GM18867 (cell line): ENCODE measurements at regions not wholly inside any gene's neighbourhood (a gene's known extent, or its start where the extent isn't known, plus 50 kb on each side); places are given as distances from the start of the nearest gene placed in this dataset.
"Not testable (repeated sequence)": the region's sequence is repeated elsewhere in the genome, so short reads cannot be mapped to it uniquely, and the experiment has no call there.

Experiments
- ATAC-seq: cut with Tn5 transposase; IDR thresholded peaks from one replicate; pipeline ENCODE4 v1.9.1; 2021; ENCODE audit warnings: mild to moderate bottlenecking, moderate library complexity; ENCODE audit not compliant: unreplicated experiment

DNA sequence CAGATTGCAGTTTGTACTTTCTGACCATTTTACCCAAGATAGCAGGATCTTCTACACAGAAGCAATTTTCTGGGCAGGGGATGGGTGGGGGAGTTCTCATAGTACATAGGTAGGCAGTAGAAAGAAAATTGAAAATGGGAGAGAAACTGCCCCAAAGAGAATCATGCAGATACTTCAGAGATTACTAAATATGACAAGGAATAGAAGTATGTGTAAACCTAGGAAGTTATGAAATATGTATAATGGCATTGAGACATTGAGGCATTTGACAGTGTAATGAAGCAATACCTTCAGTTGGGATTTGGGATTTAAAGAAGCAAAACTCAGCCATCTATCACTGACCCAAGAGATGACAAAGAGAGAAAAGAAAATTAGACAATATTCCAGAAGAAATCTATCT lies 233.0 kb downstream of the PTN start:
- no peak for ATAC-seq

DNA sequence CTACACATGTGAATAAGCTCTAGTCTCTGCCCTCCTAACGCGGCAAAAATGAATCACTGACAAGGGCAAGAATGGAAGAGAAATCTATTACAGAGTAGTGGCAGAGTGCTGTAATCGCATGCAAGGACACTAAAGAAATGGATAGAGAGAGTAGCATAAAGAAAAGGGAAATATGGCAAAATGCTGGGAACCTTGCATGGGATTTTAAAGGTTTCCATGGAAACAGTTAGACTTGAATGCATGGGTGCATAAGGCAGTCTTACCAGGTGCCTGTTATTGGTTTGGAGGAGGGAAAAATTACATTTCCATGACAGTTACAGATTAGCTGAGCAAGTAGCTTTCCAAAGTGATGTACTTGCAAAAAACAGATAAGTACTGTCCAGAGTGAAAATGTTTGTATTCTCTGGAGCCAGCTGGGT lies 233.4 kb downstream of the PTN start:
- ATAC-seq, result no peak

DNA sequence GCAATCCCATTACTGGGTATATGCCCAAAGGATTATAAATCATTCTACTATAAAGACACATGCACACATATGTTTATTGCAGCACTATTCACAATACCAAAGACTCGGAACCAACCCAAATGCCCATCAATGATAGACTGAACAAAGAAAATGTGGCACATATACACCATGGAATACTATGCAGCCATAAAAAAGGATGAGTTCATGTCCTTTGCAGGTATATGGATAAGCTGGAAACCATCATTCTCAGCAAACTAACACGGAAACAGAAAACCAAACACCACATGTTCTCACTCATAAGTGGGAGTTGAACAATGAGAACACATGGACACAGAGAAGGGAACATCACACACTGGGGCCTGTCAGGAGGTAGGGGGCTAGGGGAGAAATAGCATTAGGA lies 235.7 kb downstream of the PTN start:
- not testable (repeated sequence) for ATAC-seq

DNA sequence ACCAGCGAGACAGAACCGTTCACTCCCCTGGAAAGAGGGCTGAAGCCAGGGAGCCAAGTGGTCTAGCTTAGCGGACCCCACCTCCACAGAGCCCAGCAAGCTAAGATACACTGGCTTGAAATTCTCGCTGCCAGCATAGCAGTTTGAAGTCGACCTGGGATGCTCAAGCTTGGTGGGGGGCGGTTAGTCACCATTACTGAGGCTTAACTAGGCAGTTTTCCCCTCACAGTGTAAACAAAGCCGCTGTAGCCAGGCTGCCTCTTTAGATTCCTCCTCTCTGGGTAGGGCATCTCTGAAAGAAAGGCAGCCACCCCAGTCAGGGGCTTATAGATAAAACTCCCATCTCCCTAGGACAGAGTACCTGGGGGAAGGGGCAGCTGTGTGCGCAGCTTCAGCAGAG lies 235.1 kb downstream of the CHRM2 start:
- not testable (repeated sequence) for ATAC-seq

DNA sequence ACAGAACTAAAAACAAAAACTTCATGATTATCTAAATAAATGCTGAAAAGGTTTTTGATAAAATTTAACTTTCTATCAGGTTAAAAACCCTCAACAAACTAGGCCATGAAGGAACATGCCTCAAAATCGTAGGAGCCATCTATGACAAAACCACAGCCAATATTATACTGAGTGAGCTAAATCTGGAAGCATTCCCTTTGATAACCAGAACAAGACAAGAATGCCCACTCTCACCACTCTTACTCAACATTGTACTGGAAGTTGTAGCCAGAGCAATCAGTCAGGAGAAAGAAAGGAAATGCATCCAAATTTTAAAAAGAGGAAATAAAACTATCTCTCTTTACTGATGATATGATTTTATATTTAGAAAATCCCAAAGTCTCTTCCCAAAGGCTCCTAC lies 228.7 kb downstream of the CHRM2 start:
- no peak for ATAC-seq

DNA sequence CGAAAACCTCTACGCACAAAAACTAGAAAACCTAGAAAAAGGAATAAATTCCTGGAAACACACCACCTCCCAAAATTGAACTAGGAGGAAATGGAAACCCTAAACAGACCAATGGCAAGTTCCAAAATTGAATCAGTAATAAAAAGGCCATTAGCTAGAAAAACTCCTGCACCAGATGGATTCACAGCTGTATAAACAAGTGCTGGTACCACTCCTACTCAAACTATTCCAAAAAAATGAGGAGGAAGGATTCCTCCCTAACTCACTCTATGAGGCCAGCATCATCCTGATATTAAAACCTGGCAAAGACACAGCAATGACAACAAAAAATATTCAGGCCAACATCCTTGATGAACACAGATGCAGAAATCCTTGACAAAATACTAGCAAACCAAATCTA lies 228.2 kb downstream of the CHRM2 start:
- ATAC-seq, result no peak

DNA sequence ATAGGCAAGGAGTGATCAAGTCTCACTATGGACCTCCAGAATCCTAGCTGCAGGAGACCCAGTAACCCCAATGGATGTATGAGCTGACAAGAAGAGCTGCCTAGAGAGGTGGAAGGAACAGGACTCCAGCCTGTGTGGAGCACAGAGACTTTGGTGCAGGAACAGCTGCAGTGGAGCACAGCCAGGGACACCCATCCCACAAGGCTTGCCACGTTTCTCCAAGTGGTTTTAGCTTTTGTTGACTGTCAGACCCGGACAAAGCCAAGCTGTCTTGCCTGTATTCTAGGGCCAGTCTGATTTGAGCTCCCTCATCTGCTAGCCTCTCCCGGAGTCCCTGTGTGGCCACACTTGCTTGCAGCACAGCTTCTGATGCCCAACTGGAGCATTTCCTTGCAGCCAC lies 224.7 kb downstream of the CHRM2 start:
- no peak for ATAC-seq

DNA sequence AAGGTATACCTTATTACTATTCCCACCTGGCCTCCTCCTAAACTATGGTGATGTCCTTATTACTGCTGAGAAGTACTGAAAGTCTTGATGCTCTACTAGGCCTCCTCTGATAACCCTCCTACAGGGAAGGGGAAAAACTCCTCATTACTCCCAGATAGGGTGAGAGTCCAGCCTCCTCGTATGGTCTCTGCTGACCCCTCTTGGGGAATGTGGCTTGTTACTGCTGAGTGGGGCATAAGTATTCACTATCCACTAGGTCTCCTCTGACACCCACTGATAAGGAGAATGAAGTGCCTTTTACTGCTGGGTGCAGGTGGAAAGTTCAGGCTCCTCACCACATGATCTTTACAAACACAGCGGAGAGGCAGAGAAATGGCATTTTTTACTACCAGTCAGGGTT lies 222.9 kb downstream of the CHRM2 start:
- ATAC-seq, result no peak

DNA sequence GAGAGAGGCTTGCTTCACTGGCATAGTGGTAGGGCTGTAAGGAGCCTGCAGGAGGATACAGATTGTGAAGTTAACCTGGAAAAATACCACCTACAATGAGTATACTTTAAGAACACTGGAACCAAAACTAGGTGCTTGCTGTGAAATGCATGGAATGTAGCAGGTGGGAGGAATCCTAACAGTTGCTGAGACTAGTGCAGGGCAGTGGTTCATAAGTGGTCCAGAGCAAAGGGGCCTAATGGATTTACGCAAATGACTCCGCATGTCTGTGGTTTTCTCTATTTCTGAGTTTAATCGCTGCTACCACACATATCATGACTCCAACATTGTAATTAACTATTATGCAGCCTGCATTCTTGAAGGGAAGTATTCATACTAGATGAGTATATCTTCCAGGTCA lies 218.4 kb downstream of the CHRM2 start:
- ATAC-seq, result no peak

DNA sequence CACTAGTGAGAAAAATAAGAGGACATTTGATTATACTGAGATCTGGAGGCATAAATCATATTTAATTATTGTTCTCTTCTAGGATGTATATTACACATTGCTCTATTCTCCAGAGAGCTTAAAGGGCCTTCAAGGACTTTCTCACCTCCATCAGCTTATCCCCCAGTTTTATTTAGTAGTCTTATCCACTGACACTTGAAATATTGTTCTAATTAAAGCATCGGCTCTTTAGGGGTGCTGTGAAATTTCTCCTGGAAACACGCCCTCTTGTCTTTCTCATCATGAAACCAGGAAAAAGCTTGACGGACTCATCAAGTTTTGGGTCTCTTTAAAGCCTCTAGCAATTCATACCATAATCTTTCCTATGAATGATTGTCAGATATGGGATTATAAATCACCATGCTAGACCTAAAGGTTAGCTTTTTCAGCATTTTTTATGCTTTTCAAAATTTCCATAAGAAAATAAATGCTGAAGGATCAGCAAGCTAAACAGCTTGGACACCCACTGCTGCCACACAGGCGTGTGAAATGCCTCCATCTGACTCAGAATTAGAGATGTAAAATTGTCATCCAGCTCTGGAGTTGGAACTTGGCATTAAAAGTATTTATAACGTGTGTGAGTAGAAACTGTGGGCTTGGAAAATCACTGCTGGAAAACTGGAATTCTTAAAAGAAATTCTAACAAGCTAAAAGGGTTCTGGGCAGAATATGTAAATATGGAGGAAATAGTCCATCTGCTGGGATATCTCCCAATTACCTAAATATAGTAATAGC lies 216.3 kb downstream of the CHRM2 start:
- no peak for ATAC-seq

DNA sequence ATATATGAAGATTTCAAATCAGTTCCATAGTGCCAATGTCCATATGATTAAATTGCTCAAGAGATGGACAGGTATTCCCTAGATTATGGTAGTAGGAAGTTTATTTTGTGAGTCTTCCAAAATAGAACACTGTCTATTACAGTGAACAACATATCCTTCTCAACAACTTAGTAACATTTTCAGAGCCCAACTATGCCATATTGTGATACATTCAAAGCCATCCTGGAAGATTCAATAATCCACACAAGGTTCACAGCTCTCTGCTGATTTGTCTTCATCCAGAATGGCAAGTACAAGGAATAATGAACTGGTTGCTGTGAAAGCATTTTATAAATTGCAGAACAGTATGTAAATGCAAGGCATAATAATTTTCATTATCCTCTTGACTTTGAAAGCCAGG lies 213.9 kb downstream of the CHRM2 start:
- ATAC-seq, result no peak

DNA sequence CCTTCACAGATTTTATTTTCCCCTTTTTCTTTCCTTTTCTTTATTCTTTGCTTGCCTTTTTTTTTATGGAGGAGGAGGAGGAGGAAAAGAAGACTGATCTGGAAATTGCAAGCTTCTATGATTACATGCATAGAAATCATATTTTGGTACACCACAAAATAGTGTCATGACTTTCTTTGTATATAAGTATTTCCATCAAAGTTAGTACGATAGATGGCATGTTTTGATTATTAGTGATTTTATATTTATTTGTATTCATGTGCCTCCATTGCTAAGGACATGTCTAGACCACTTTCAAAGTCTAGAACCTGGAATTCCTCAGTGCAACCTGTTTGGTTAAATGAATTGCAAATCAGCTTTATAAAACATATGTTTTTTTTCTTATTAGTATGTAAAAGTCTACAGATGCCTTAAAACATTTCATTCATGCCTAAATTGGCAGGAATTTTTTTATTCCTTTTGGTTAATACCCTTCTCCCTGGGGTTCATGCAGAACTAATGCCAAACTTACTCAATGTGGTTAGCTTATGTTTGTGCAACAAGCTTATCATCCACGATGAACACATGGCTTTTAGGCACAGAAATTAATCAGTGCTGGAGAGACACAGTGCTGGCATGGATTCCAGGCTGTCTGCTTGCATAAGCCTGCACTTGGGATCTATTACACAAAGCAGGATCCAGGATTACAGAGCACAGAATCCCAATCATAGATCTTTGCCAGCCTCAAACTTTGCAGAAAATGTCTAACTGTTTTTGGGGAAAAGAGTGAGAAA lies 213.1 kb downstream of the CHRM2 start:
- ATAC-seq, result no peak

DNA sequence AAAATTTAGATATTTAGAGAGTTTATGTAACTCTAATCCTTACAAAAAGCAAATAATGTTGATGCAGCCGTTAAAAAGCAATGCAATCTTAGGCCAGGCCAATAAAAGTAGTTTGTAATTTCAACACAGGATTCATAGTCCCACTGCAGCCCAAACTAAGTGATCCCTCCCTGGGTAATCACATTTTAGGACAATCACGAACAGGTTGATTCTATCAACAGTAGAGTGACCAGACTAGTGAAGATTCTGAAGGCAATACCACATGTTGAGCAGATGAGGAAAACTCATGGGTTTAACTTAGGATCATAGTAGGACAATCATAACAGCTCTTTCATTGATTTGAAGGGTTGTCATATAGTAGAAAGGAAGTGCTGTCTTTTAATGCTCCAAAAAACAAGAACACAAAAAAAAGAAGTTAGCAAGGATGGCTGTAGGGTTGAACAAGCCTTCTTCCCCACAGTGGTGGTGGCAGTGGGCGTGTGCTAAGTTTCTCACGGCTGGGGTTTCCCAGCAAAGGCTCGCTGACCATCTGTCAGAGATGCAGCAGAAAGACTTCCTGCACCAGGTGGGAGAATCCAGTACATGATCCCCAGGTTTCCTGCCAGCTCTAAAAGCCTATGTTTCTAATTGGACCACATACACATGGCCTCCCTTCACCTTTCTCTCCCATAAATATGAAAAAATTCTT lies 212.2 kb downstream of the CHRM2 start:
- peak; percentile 93 for ATAC-seq

DNA sequence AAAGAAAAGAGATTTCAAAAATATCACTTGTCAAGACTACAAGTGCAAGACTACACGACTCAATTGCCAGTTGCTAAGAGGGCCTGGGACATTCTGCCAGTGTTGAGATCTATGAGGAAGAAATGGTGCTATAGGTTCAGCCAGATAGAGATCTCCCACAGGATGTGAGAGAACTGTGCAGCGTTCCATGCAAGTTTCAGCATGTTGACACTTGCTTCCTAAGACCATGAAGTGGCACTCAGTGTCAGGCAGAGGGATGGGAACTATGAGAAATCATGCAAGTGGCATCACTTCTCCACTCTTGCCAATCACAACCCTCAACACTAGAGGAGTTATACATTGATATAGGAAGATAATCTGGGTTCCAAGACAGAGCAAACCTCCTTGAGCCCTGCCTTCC lies 210.3 kb downstream of the CHRM2 start:
- ATAC-seq, result no peak

DNA sequence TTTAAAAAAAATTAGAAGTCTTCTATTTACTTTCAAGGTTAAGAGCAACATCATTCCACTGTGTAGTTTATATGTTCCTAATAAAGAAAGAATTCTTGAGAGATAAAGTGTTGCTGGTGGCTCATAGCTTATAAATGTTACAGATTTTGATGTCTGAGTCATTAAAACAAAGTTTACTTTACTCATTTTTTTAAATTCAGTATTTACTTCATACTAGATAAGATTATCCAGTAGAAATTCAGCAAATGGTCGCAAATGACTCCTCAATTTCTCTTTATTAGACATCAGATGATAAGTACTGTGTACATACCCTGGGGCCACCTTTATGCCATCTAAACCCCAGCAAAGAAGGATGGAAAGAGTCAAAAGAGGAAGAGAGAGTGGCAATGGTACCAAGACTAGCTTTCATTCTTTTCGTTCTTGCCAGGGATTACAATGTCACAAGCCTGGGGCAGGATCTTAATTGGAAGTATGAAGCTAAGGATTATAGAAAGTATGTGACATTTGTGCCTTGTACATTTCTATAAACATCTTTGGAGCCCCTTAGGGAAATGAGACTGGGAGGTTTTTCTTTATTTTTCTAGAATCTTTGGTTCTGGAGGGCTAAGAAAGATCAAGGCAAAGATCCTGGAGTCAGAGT lies 206.1 kb downstream of the CHRM2 start:
- no peak for ATAC-seq

DNA sequence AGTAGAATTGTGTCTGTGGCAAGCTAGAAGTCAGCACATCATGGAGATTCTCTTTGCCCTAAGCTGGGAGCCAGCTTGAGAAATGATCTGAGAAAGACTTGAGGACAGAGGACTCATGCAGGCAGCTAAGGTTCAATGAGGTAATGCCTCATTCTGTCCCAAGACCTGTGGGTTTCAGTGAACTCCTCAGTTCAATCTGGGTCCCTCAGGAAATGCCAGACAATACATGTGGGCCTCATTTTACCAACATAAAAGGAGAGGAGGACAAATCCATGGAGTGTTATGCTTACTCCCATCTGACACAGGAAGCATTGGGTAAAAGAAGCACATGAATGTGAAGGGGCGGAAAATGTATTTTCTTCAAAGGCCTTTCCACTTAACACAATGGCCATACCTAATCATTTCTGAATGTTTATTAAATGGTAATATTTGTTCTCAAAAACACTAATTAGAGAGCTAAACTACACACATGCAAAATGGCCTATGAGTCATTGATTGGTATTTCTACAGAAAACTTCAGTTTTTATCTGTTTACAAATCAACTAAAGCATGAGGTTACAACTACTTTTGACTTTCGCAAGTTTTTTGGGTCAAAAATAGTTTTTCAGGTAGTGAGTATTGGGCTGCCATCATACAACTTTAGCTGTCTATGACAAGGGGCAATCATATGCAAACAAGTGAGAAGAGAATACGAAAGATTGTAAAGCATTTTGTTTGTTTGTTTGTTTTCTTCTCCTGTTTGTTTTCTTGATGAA lies 205.3 kb downstream of the CHRM2 start:
- no peak for ATAC-seq
